ENCODE measurements at regions not wholly inside any gene's neighbourhood (a gene's known extent, or its start where the extent isn't known, plus 50 kb on each side); places are given as distances from the start of the nearest gene placed in this dataset.

DNA sequence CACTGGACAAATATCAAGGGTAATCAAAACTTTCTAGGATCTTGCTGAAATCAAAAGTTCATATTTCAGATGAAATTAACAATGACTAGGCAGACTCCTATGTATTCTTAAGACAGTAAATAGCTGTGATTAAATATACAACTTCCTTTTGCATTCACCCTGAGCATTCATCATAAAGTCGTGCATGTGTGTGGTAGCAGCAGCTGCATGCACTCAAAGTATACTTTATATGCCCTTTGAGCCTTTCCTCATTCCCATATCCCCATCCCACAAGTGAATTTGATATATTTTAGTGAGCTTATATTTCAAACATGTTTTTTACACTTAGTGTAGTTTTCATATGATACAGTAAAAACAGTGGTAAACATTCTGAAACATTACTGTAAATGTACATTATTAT is 959.0 kb downstream of the C4orf33 start:
- Histone ChIP-seq H3K27me3 (replicated peaks in 1 of 4; ENCODE audit: control extremely low read depth in 1 of 4, control insufficient read depth in 3 of 4, insufficient read depth in 4 of 4, low read length in 3 of 4) (no peaks in the 10 kb centered on the region), H2AFZ (ENCODE audit: insufficient read depth, low read depth, low read length, poor library complexity, severe bottlenecking) (no peak overlapping the region), H3K9me3 (ENCODE audit: control extremely low read depth in 1 of 3, control insufficient read depth in 2 of 3, insufficient read depth in 1 of 3, low read length in 2 of 3) (peaks cover 0 to 6% (median 0%) of the 10 kb centered on the region in 3 donors), H3K79me2 (ENCODE audit: control insufficient read depth, insufficient read depth, low read length) (no peaks in the 10 kb centered on the region), H3K27ac (ENCODE audit: low read length in 2 of 2) (no peak overlapping the region), H3K9ac (ENCODE audit: low read length) (no peak overlapping the region), H3K4me3 (ENCODE audit: control extremely low read depth in 1 of 5, extremely low read depth in 1 of 5, insufficient read depth in 1 of 5, low read depth in 2 of 5, low read length in 4 of 5) (no peak overlapping the region), H3K4me2 (replicated peaks; ENCODE audit: low read depth, low read length, poor library complexity, severe bottlenecking) (no peak overlapping the region), H3K4me1 (ENCODE audit: control insufficient read depth in 2 of 2, insufficient read depth in 2 of 2, low read length in 2 of 2) (no peaks in the 10 kb centered on the region), H3K36me3 (replicated peaks in 1 of 2; ENCODE audit: control extremely low read depth in 1 of 2, control insufficient read depth in 1 of 2, extremely low read depth in 1 of 2, insufficient read depth in 2 of 2, low read length in 1 of 2) (no peaks in the 10 kb centered on the region), H4K20me1 (ENCODE audit: control insufficient read depth, insufficient read depth, low read length, poor library complexity, severe bottlenecking) (no peaks in the 10 kb centered on the region)
- Mint-ChIP-seq H3K4me1 (no peaks in the 10 kb centered on the region), H3K27me3 (no peaks in the 10 kb centered on the region), H3K4me3 (no peak overlapping the region), H3K27ac (no peak overlapping the region), H3K9me3 (ENCODE audit: insufficient read depth) (peaks cover 2% of the 10 kb centered on the region)
- ATAC-seq (ENCODE audit: low read depth) (no peak), DNase-seq (no peak)
- ChIA-PET CTCF (no interaction called here), POLR2A (no interaction called here)
- no peak for TF ChIP-seq EZH2 (IDR thresholded peaks at IDR 0.05; ENCODE audit: borderline replicate concordance, insufficient read depth, low read depth, low read length, poor library complexity, severe bottlenecking)
- intact Hi-C loops (cut with micrococcal nuclease): no loop called here
- no CpG with 5 or more reads among the region's 1 CpG for WGBS (ENCODE audit: insufficient coverage)

DNA sequence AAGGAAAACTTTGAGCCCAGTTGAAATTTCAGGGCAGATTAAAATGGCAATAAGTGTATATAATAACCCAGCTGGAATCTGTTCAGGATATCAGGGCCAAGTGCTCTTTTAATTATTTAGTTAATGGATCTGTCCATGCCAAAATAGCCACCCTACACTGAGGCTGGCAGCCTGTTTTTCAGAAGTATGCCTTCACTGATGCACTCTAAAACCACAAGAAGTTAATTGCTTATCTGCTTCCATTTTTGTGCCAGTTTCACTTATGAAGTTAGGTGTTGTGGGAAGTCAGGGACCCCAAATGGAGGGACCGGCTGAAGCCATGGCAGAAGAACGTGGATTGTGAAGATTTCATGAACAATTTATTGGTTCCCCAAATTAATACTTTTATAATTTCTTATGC is 960.3 kb downstream of the C4orf33 start:
- Mint-ChIP-seq H3K4me1 (no peaks in the 10 kb centered on the region), H3K27me3 (no peaks in the 10 kb centered on the region), H3K9me3 (ENCODE audit: insufficient read depth) (peaks cover 2% of the 10 kb centered on the region), H3K4me3 (no peak overlapping the region), H3K27ac (no peak overlapping the region)
- no peak overlapping the region for H3K4me2 ChIP-seq (replicated peaks; ENCODE audit: low read depth, low read length, poor library complexity, severe bottlenecking)
- H3K4me3 ChIP-seq (ENCODE audit: control extremely low read depth in 1 of 5, extremely low read depth in 1 of 5, insufficient read depth in 1 of 5, low read depth in 2 of 5, low read length in 4 of 5): no peak overlapping the region
- no peak for DNase-seq
- H2AFZ ChIP-seq (ENCODE audit: insufficient read depth, low read depth, low read length, poor library complexity, severe bottlenecking): no peak overlapping the region
- no peaks in the 10 kb centered on the region for H3K27me3 ChIP-seq (replicated peaks in 1 of 4; ENCODE audit: control extremely low read depth in 1 of 4, control insufficient read depth in 3 of 4, insufficient read depth in 4 of 4, low read length in 3 of 4)
- H4K20me1 ChIP-seq (ENCODE audit: control insufficient read depth, insufficient read depth, low read length, poor library complexity, severe bottlenecking): no peaks in the 10 kb centered on the region
- no peaks in the 10 kb centered on the region for H3K4me1 ChIP-seq (ENCODE audit: control insufficient read depth in 2 of 2, insufficient read depth in 2 of 2, low read length in 2 of 2)
- H3K9me3 ChIP-seq (ENCODE audit: control extremely low read depth in 1 of 3, control insufficient read depth in 2 of 3, insufficient read depth in 1 of 3, low read length in 2 of 3): peaks cover 0 to 6% (median 0%) of the 10 kb centered on the region in 3 donors
- intact Hi-C loops (cut with micrococcal nuclease): no loop called here
- WGBS (ENCODE audit: insufficient coverage): no CpG with 5 or more reads among the region's 2 CpGs
- H3K36me3 ChIP-seq (replicated peaks in 1 of 2; ENCODE audit: control extremely low read depth in 1 of 2, control insufficient read depth in 1 of 2, extremely low read depth in 1 of 2, insufficient read depth in 2 of 2, low read length in 1 of 2): no peaks in the 10 kb centered on the region
- ATAC-seq (ENCODE audit: low read depth): no peak
- ChIA-PET CTCF (no interaction called here), POLR2A (no interaction called here)
- no peak for TF ChIP-seq EZH2 (IDR thresholded peaks at IDR 0.05; ENCODE audit: borderline replicate concordance, insufficient read depth, low read depth, low read length, poor library complexity, severe bottlenecking)
- TF ChIP-seq, protein P1, sequence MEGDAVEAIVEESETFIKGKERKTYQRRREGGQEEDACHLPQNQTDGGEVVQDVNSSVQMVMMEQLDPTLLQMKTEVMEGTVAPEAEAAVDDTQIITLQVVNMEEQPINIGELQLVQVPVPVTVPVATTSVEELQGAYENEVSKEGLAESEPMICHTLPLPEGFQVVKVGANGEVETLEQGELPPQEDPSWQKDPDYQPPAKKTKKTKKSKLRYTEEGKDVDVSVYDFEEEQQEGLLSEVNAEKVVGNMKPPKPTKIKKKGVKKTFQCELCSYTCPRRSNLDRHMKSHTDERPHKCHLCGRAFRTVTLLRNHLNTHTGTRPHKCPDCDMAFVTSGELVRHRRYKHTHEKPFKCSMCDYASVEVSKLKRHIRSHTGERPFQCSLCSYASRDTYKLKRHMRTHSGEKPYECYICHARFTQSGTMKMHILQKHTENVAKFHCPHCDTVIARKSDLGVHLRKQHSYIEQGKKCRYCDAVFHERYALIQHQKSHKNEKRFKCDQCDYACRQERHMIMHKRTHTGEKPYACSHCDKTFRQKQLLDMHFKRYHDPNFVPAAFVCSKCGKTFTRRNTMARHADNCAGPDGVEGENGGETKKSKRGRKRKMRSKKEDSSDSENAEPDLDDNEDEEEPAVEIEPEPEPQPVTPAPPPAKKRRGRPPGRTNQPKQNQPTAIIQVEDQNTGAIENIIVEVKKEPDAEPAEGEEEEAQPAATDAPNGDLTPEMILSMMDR (IDR thresholded peaks at IDR 0.05): no peak
- no peak overlapping the region for H3K9ac ChIP-seq (ENCODE audit: low read length)
- no peak overlapping the region for H3K27ac ChIP-seq (ENCODE audit: low read length in 2 of 2)
- H3K79me2 ChIP-seq (ENCODE audit: control insufficient read depth, insufficient read depth, low read length): no peaks in the 10 kb centered on the region

Data from B cell (primary cell).